Raji (cell line): ENCODE measurements at regions not wholly inside any gene's neighbourhood (a gene's known extent, or its start where the extent isn't known, plus 50 kb on each side); places are given as distances from the start of the nearest gene placed in this dataset.

Experiments used
- POLR2A ChIP-seq: IDR thresholded peaks from 2 replicates; pipeline ENCODE4 v1.6.1; 2011; ENCODE audit warnings: low read depth, low read length, control low read depth; ENCODE audit not compliant: insufficient read depth

DNA sequence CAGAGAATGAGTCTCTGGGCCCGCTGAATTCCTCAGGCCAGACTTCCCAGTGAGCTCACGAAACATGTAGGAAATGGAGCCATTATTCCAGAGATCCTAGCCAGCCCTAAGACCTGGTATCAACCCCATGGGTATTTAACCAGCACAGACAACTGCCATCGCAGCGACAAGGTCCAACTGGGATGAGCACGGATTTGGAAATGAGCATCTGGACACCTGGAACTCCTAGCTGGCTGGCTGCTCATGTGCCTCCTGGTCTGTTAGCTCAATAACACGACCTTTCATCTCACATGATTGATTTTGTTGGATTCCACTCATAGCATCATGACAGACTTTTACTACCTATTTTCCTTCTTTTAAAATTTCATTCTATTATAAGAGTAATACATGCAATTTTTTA, 51.0 kb downstream of the POU3F3 start:
- no peak for TF ChIP-seq POLR2A

DNA sequence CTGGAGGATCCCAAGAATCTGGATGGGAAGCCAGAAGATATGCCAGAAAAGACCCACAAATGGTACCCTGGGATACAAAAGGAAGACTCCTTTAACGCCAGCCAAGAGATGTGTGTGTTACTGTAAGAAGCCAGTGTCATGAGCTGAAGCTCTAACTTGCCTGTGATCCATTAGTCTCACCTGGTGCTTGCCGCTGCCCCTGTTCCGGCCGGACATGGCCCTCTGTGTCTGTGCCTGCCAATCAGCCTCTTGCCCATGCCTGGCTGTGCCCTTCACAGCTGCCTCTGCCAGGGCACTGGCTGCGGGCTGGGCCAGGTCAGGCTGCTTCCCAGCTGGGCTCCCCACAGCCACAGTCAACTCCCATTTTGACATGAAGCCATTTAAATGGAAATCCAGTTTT, 55.4 kb downstream of the POU3F3 start:
- TF ChIP-seq POLR2A = no peak

DNA sequence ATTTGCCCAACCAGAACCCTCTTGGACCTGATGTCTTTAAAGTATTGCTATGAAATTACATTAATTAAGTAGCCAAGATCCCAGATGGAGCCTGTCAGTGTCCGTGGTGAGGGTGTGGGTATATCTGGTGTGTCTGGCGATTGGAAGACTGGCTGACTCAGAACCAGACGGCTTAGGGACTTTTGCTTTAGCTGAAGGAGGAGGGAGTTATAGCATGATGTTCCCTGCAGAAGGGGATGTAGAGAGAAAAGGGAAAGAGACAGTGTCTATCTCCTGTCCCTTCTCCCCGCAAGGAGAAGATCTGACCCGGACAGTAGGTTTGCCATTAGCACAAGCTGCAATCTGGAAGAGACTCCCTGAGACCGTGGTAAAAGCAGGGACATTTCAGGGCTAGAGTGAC, 60.6 kb downstream of the POU3F3 start:
- TF ChIP-seq POLR2A = no peak

- no peak for TF ChIP-seq POLR2A
These were observed 61.3 kb downstream of the POU3F3 start for GRCh38 chr2:104915107-104915793.

GRCh38 chr2:104919127-104919526, 65.2 kb downstream of the POU3F3 start:
- TF ChIP-seq POLR2A = no peak

- TF ChIP-seq POLR2A = no peak
These were observed 69.8 kb downstream of the POU3F3 start for GRCh38 chr2:104923665-104924064.

- no peak for TF ChIP-seq POLR2A
These were observed 75.7 kb downstream of the POU3F3 start for GRCh38 chr2:104929663-104930062.

DNA sequence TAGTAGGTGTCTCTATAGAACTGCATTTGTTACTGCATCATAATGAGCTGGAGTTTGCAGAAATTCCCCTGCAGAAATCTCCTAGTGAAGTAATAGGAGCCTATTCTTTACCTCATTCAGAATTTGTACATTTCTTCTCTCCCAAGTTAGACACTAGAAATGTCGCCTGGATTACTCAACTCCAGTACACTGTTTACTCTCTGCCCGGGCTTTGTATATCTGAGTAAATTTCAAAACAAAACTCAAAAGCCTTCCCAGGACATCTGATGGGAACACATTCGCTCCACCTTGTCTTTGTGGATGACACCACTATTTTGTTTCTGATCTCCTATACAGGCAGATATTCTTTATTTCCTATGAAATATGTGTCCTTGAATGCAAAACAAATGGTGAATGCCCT, 76.8 kb downstream of the POU3F3 start:
- no peak for TF ChIP-seq POLR2A

DNA sequence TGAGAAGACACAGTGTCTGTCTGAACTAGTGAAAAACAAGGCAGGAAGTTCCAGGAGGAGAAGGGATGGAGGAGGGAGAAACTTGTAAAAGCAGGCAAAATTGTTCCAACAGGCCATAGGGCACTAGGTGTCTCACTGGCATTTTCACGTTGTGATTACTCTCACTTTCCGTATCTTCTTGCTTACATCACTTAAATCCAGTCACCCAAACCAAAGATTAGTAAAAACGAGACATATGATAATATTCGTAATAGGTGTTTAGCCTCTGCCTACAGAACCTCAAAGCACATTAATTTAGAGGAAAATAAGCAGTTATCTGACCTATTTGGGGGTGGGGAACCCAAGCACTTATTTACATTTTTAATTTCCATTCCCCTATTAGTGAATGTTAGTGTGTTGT, 78.3 kb downstream of the POU3F3 start:
- no peak for TF ChIP-seq POLR2A

- no peak for TF ChIP-seq POLR2A
These were observed 79.4 kb downstream of the POU3F3 start for GRCh38 chr2:104933151-104933917.

DNA sequence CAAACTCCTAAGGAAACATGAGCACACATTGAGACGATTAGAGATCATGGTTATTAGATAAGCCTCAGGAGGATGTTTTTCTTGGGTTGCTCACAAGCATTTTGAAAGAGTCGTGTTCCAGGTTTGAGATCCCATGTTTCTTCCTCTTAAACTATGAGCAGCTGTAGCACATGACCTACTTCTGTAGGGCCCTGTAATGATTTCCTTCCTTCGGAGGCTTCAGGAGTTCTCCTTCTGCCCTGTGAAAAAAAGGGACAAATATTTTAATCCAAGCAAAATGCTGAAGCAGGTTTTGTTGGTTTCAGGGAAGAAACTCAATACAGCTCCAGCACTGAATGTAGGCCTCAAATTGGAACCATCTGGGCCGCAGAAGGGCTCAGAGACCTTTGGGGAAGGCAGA, 82.6 kb downstream of the POU3F3 start:
- no peak for TF ChIP-seq POLR2A

GRCh38 chr2:104938231-104938941, 84.5 kb downstream of the POU3F3 start:
- TF ChIP-seq POLR2A = no peak

DNA sequence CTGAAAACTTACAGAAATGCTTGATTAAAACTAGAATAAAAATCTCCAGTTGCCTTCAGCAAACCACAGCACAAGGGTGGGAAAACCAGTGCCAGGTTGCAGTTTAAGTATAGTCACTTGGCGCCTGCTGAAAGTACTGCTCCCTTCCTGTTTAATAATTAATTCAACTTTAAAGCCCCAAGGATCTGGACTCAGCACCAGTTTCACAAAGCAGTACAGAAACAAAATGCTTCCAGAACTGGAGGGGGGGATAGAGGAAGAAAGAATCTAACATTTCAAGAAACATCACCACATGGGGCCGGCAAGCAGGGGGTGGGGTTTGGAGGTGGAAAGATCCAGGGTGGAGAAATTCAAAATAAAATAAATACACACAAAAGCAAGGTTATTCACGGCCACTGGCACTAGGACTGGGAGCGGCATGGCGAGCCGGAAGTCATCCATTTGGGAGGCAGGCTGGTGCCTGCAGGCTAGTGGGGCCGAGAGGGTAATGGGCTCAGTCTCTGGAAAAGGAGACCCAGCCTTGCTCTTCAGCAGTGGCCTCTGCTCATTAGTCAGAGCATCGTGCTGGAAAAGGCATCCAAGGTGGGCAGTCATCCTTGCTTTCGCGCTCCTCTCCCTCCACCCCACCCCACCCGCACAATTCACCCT, 85.8 kb downstream of the POU3F3 start:
- TF ChIP-seq POLR2A = no peak

DNA sequence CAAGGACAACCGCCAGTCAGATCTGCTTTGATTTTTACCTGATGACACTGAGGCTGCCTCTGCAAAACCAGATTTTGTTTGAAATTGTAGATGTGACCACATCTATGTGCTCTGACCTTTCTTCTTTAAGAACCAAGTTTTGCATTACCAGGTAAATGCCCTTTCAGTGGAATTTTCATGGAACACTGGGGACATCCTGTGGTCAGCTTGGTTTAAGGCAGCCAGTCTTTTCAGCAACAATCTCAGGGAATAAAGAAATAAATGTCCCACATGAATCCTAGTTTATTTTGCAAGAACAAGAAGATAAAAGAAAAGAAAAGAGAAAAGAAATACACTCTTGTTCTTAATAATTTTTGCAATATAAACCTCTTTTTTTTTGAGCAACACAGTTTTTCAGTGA, 90.6 kb downstream of the POU3F3 start:
- no peak for TF ChIP-seq POLR2A

DNA sequence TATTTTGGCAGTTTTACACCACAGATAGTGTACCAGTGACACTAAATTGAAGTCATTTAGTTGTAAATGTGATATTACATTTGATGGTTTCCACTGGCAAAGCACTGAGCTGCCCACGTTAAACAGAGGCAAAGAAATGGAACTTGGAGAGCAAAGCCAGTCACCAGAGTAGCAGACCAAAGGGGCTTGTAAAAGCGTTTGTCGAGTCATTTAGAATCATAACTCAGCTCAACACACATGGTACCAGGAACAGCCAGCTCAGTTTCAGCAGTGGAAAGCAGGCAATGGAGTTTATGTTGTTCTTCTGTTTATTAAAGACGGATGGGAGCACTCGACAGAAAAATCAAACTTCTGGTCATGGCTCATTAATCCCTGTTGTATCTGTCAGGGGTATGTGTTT, 91.2 kb downstream of the POU3F3 start:
- no peak for TF ChIP-seq POLR2A
